H9 (cell line): ENCODE measurements at regions not wholly inside any gene's neighbourhood (a gene's known extent, or its start where the extent isn't known, plus 50 kb on each side); places are given as distances from the start of the nearest gene placed in this dataset.

Experiments used
- DNase-seq: peaks from one replicate; pipeline ENCODE4 v3.0.0-alpha.2; 2017
- H2AFZ ChIP-seq: one replicate; pipeline ENCODE4 v1.6.1; 2013; ENCODE audit warnings: mild to moderate bottlenecking, low read length, control low read depth, moderate library complexity
- H2AK5ac ChIP-seq: 2 replicates; pipeline ENCODE4 v1.6.1; 2013; ENCODE audit warnings: low read length, control low read depth, mixed read lengths; ENCODE audit not compliant: insufficient read length
- H2BK120ac ChIP-seq: one replicate; pipeline ENCODE4 v1.6.1; 2013; ENCODE audit warnings: low read depth, mild to moderate bottlenecking, low read length, control low read depth, inconsistent platforms; ENCODE audit not compliant: poor library complexity, severe bottlenecking
- H2BK12ac ChIP-seq: 2 replicates; pipeline ENCODE4 v1.6.1; 2013; ENCODE audit warnings: low read length, control low read depth, mixed read lengths, low read depth; ENCODE audit not compliant: insufficient read length
- H2BK15ac ChIP-seq: 2 replicates; pipeline ENCODE4 v1.6.1; 2013; ENCODE audit warnings: low read depth, low read length, control low read depth
- H2BK20ac ChIP-seq: one replicate; pipeline ENCODE4 v1.6.1; 2013; ENCODE audit warnings: low read depth, mild to moderate bottlenecking, low read length, control low read depth, inconsistent platforms; ENCODE audit not compliant: poor library complexity, severe bottlenecking
- H2BK5ac ChIP-seq: 2 replicates; pipeline ENCODE4 v1.6.1; 2013; ENCODE audit warnings: low read length, control low read depth, mixed read lengths; ENCODE audit not compliant: insufficient read length
- H3K14ac ChIP-seq: 2 replicates; pipeline ENCODE4 v1.6.1; 2013; ENCODE audit warnings: low read length, control low read depth; ENCODE audit not compliant: insufficient read depth
- H3K18ac ChIP-seq: 2 replicates; pipeline ENCODE4 v1.6.1; 2013; ENCODE audit warnings: low read depth, mild to moderate bottlenecking, mixed read lengths, low read length, control low read depth; ENCODE audit not compliant: insufficient read length
- H3K23ac ChIP-seq: 2 replicates; pipeline ENCODE4 v1.6.1; 2013; ENCODE audit warnings: low read length, control low read depth, mixed read lengths, low read depth; ENCODE audit not compliant: insufficient read length
- H3K23me2 ChIP-seq: 2 replicates; pipeline ENCODE4 v1.6.1; 2013; ENCODE audit warnings: low read depth, mild to moderate bottlenecking, mixed read lengths, low read length, control low read depth; ENCODE audit not compliant: insufficient read length, poor library complexity, severe bottlenecking
- H3K27ac ChIP-seq: 2 replicates; pipeline ENCODE4 v1.5.1; 2013; ENCODE audit warnings: low read length, control low read depth, mixed read lengths, low read depth; ENCODE audit not compliant: insufficient read length
- H3K27me3 ChIP-seq: 2 replicates; pipeline ENCODE4 v1.6.1; 2013; ENCODE audit warnings: low read length, control low read depth, inconsistent platforms; ENCODE audit not compliant: insufficient read depth
- H3K4ac ChIP-seq: 2 replicates; pipeline ENCODE4 v1.6.1; 2013; ENCODE audit warnings: low read depth, mild to moderate bottlenecking, control low read depth, inconsistent platforms, low read length, moderate library complexity
- H3K4me1 ChIP-seq: 2 replicates; pipeline ENCODE4 v1.6.1; 2013; ENCODE audit warnings: low read length, control low read depth, inconsistent platforms; ENCODE audit not compliant: insufficient read depth
- H3K4me2 ChIP-seq: 2 replicates; pipeline ENCODE4 v1.6.1; 2013; ENCODE audit warnings: low read length, control low read depth, mixed read lengths; ENCODE audit not compliant: insufficient read length, insufficient read depth
- H3K56ac ChIP-seq: 2 replicates; pipeline ENCODE4 v1.6.1; 2013; ENCODE audit warnings: low read depth, mild to moderate bottlenecking, mixed read lengths, low read length, control low read depth; ENCODE audit not compliant: insufficient read length
- H3K79me1 ChIP-seq: 2 replicates; pipeline ENCODE4 v1.6.1; 2013; ENCODE audit warnings: low read depth, mild to moderate bottlenecking, moderate library complexity, low read length, control low read depth, inconsistent platforms; ENCODE audit not compliant: insufficient read depth, poor library complexity, severe bottlenecking
- H3K79me2 ChIP-seq: 2 replicates; pipeline ENCODE4 v1.6.1; 2013; ENCODE audit warnings: low read length, control low read depth, inconsistent platforms; ENCODE audit not compliant: insufficient read depth
- H3K9ac ChIP-seq: 2 replicates; pipeline ENCODE4 v1.6.1; 2013; ENCODE audit warnings: low read length, control low read depth, mixed read lengths; ENCODE audit not compliant: insufficient read length; ENCODE audit errors: extremely low read depth
- H3K9me3 ChIP-seq: one replicate; pipeline ENCODE4 v1.6.1; 2013; ENCODE audit warnings: low read depth, low read length, inconsistent platforms; ENCODE audit not compliant: control insufficient read depth
- H3T11ph ChIP-seq: one replicate; pipeline ENCODE4 v1.6.1; 2013; ENCODE audit warnings: mild to moderate bottlenecking, low read length, control low read depth, inconsistent platforms
- H4K20me1 ChIP-seq: one replicate; pipeline ENCODE4 v1.6.1; 2013; ENCODE audit not compliant: control insufficient read depth, insufficient read length, insufficient read depth
- H4K5ac ChIP-seq: 2 replicates; pipeline ENCODE4 v1.6.1; 2013; ENCODE audit warnings: low read depth, mild to moderate bottlenecking, mixed read lengths, low read length, control low read depth; ENCODE audit not compliant: insufficient read length
- H4K8ac ChIP-seq: replicated peaks from 2 replicates; pipeline ENCODE4 v1.6.1; 2013; ENCODE audit warnings: low read length, control low read depth, mixed read lengths, low read depth; ENCODE audit not compliant: insufficient read length
- H4K91ac ChIP-seq: 2 replicates; pipeline ENCODE4 v1.6.1; 2013; ENCODE audit warnings: low read depth, mild to moderate bottlenecking, moderate library complexity, mixed read lengths, low read length, control low read depth; ENCODE audit not compliant: insufficient read length
- H3K27ac Mint-ChIP-seq, 3 experiments: 2 replicates in 2 of 3; 3 replicates in 1 of 3; pipeline ENCODE4 v1.8.0; 2020 to 2021; ENCODE audit warnings: mixed read lengths in 3 of 3, mild to moderate bottlenecking in 1 of 3, moderate library complexity in 1 of 3
- H3K27me3 Mint-ChIP-seq: 2 replicates; pipeline ENCODE4 v1.8.0; 2021; ENCODE audit warnings: low read depth, mild to moderate bottlenecking, moderate library complexity, mixed read lengths
- H3K36me3 Mint-ChIP-seq, 3 experiments: 2 replicates in 2 of 3; 3 replicates in 1 of 3; pipeline ENCODE4 v1.8.0; 2020 to 2021; ENCODE audit warnings: low read depth in 3 of 3, mixed read lengths in 3 of 3; ENCODE audit not compliant: insufficient read depth in 1 of 3
- H3K4me1 Mint-ChIP-seq, 2 experiments: 2 replicates each; pipeline ENCODE4 v1.8.0; 2020; ENCODE audit warnings: mixed read lengths in 2 of 2
- H3K4me3 Mint-ChIP-seq, 2 experiments: 2 replicates in 1 of 2; 3 replicates in 1 of 2; pipeline ENCODE4 v1.8.0; 2020 to 2021; ENCODE audit warnings: mild to moderate bottlenecking in 2 of 2, mixed read lengths in 2 of 2, moderate library complexity in 1 of 2
- H3K9me3 Mint-ChIP-seq, 2 experiments: 2 replicates in 1 of 2; 3 replicates in 1 of 2; pipeline ENCODE4 v1.8.0; 2020; ENCODE audit warnings: mild to moderate bottlenecking in 2 of 2, mixed read lengths in 2 of 2, moderate library complexity in 1 of 2
- WGBS: extraction: QIAGEN DNeasy Blood & Tissue Kit; methylation state at CpG from one replicate; pipeline ENCODE4 v1.1.7; 2013; ENCODE audit warnings: missing lambda C conversion rate, low lambda C conversion rate, mixed read lengths; ENCODE audit not compliant: insufficient read length; ENCODE audit errors: extremely low coverage; 5-methylcytosine and 5-hydroxymethylcytosine counted together
- TF ChIP-seq, protein P1 (sequence below): fragments of 200-600 bp; sonication (generic); conservative IDR thresholded peaks from 3 replicates; pipeline ENCODE4 v1.8.0; 2021; ENCODE audit warnings: antibody characterized with exemption, mild to moderate bottlenecking

GRCh38 chr9:105144841-105145240 lies 99.6 kb upstream of the SLC44A1 start:
- no peaks in the 10 kb centered on the region for H3K9me3 Mint-ChIP-seq
- no peak overlapping the region for H3K4me3 Mint-ChIP-seq
- no peak overlapping the region for H2AFZ ChIP-seq
- TF ChIP-seq, protein P1, sequence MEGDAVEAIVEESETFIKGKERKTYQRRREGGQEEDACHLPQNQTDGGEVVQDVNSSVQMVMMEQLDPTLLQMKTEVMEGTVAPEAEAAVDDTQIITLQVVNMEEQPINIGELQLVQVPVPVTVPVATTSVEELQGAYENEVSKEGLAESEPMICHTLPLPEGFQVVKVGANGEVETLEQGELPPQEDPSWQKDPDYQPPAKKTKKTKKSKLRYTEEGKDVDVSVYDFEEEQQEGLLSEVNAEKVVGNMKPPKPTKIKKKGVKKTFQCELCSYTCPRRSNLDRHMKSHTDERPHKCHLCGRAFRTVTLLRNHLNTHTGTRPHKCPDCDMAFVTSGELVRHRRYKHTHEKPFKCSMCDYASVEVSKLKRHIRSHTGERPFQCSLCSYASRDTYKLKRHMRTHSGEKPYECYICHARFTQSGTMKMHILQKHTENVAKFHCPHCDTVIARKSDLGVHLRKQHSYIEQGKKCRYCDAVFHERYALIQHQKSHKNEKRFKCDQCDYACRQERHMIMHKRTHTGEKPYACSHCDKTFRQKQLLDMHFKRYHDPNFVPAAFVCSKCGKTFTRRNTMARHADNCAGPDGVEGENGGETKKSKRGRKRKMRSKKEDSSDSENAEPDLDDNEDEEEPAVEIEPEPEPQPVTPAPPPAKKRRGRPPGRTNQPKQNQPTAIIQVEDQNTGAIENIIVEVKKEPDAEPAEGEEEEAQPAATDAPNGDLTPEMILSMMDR = no peak
- no peak overlapping the region for H2BK120ac ChIP-seq
- no peak overlapping the region for H4K5ac ChIP-seq
- H4K20me1 ChIP-seq = peaks cover 2% of the 10 kb centered on the region
- H3K4ac ChIP-seq = no peak overlapping the region
- H3K4me2 ChIP-seq = no peak overlapping the region
- no peaks in the 10 kb centered on the region; the same call in 1 of the 2 replicates for H3K27me3 ChIP-seq
- H2BK5ac ChIP-seq = no peak overlapping the region
- no peaks in the 10 kb centered on the region for H3K79me2 ChIP-seq
- peaks cover 17 to 20% of the 10 kb centered on the region in 2 experiments for H3K4me1 Mint-ChIP-seq
- H3K27ac Mint-ChIP-seq = no peak overlapping the region
- no peak overlapping the region for H3K14ac ChIP-seq
- no peak overlapping the region for H2AK5ac ChIP-seq
- H3K79me1 ChIP-seq = no peaks in the 10 kb centered on the region
- H4K8ac ChIP-seq = no peak overlapping the region
- H3K4me1 ChIP-seq = 0 out of 2 replicates have a peak, but pooled peaks cover 4% of the 10 kb centered on the region
- H3K9me3 ChIP-seq = no peaks in the 10 kb centered on the region
- no peak overlapping the region for H3K56ac ChIP-seq
- H3K18ac ChIP-seq = no peak overlapping the region
- H3K27me3 Mint-ChIP-seq = peaks cover 8% of the 10 kb centered on the region
- H3K9ac ChIP-seq = no peak overlapping the region
- H4K91ac ChIP-seq = no peak overlapping the region
- DNase-seq = no peak
- H2BK15ac ChIP-seq = no peak overlapping the region
- H2BK20ac ChIP-seq = no peak overlapping the region
- H3K36me3 Mint-ChIP-seq = no peaks in the 10 kb centered on the region
- H3T11ph ChIP-seq = no peak overlapping the region
- WGBS = no CpG with 5 or more reads among the region's 2 CpGs
- H3K27ac ChIP-seq = no peak overlapping the region
- H3K23me2 ChIP-seq = no peaks in the 10 kb centered on the region
- no peak overlapping the region for H2BK12ac ChIP-seq
- H3K23ac ChIP-seq = no peak overlapping the region
